LNCaP clone FGC (cell line): ENCODE measurements at regions not wholly inside any gene's neighbourhood (a gene's known extent, or its start where the extent isn't known, plus 50 kb on each side); places are given as distances from the start of the nearest gene placed in this dataset.
"Not testable (repeated sequence)": the region's sequence is repeated elsewhere in the genome, so short reads cannot be mapped to it uniquely, and the experiment has no call there.

Source experiments
- DNase-seq: peaks from one replicate; pipeline ENCODE4 v3.0.0-alpha.2; 2011; ENCODE audit warnings: low read depth
- H3K4me3 ChIP-seq: 2 replicates; pipeline ENCODE4 v1.5.1; 2011; ENCODE audit warnings: mild to moderate bottlenecking, low read depth, low read length, control low read depth
- TF ChIP-seq, protein P1 (sequence below): IDR thresholded peaks from 2 replicates; pipeline ENCODE4 v1.5.1; 2012; ENCODE audit warnings: mild to moderate bottlenecking; ENCODE audit not compliant: control insufficient read depth, insufficient read depth; ENCODE audit errors: extremely low read depth

DNA sequence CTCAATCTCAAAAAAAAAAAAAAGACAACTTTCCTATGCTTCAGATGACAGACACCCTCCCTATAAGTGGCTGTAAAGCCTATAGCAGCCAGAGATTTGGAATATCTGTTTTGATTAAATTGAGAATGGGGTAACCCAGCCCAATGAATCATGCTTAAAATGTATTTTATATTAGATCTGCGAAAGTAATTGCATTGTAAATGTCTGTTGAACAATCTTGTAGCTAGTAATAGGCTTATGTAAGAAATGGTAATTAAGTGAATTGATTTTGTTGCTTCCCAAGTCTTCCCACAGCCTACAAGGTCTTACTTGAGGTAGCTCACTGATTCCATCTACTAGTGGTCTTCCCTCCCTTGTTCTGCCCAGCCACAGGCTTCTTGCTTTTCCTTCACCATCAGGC, 590.7 kb downstream of the ACTL7B start:
- TF ChIP-seq, protein P1, sequence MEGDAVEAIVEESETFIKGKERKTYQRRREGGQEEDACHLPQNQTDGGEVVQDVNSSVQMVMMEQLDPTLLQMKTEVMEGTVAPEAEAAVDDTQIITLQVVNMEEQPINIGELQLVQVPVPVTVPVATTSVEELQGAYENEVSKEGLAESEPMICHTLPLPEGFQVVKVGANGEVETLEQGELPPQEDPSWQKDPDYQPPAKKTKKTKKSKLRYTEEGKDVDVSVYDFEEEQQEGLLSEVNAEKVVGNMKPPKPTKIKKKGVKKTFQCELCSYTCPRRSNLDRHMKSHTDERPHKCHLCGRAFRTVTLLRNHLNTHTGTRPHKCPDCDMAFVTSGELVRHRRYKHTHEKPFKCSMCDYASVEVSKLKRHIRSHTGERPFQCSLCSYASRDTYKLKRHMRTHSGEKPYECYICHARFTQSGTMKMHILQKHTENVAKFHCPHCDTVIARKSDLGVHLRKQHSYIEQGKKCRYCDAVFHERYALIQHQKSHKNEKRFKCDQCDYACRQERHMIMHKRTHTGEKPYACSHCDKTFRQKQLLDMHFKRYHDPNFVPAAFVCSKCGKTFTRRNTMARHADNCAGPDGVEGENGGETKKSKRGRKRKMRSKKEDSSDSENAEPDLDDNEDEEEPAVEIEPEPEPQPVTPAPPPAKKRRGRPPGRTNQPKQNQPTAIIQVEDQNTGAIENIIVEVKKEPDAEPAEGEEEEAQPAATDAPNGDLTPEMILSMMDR: no peak

DNA sequence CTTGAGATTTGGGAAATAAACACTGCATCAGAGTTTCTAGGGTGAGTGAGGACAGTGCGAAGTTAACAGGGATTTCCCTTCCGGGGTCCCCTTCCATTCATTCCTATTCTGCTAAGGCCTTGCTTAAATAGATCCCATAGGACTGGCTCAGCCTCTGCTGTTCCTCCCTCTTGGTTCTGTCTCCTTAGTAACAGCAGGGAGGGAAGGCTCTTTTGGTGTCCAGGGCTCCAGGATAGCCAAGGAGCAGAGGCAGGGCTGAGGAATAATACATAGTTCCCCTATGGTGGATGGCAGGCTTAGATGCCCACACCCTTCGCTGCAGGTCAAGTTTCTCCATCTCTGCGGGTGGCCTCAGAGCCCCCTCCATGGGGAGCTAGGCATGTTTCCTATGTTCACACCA, 591.7 kb downstream of the ACTL7B start:
- TF ChIP-seq, protein P1: no peak
- no peak for DNase-seq
- no peak overlapping the region for H3K4me3 ChIP-seq

More for the DNA sequence above, 590.7 kb downstream of the ACTL7B start:
- no peak for DNase-seq
- no peak overlapping the region for H3K4me3 ChIP-seq

DNA sequence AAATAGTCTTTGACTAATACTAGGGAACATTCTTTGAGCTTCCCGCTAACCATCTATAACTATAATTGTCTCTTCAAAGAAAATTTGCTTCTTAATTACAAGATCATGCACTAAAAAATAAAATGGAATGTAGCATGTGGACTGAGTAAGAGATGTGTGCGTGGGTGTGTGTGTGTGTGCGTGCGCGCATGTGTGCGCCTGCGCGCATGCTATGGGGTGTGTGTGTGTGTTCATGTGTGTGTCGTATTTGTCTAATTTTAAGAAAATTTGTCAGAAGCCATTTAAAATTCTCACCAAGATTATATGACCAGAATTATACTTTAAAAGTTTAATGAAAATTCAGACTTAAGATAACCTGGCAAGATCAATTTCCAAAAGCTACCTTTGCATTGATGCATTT, 593.0 kb downstream of the ACTL7B start:
- no peak overlapping the region for H3K4me3 ChIP-seq
- no peak for DNase-seq
- TF ChIP-seq, protein P1: no peak

DNA sequence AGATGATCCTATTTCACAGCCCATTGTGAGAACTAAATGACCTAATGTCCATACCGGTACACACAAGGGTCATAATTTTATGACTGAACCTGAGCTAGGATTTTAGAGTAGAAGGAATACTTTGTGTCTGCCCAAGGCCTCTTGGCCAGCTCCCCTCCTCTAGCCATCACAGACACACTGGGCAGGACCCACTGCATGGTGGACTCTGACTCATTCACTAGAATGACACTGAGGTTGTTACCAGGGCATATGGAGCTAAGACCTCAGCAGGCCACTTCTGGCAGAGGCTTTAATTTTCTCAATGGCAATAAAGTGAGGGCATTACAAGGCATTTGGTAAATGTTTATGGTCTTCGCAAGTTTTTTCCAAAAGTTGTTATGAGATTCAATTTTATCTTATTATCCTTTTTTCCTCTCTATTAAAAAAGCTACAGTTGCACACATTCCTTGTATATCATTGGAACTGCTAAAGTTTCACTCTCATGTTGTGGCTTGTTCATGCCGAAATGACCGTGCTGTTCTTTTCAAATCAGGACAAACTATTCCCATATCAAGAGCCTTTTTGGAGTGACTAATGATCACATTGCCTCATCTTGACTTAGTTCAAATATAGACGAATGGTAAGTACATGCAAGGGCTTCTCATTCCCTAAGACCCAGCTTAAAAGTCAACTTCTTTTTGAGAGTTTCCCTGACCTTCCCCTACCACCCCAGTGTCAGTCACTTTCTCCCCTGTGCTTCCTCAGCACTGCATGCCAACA, 595.7 kb downstream of the ACTL7B start:
- DNase-seq: no peak
- no peak overlapping the region for H3K4me3 ChIP-seq
- TF ChIP-seq, protein P1: no peak

DNA sequence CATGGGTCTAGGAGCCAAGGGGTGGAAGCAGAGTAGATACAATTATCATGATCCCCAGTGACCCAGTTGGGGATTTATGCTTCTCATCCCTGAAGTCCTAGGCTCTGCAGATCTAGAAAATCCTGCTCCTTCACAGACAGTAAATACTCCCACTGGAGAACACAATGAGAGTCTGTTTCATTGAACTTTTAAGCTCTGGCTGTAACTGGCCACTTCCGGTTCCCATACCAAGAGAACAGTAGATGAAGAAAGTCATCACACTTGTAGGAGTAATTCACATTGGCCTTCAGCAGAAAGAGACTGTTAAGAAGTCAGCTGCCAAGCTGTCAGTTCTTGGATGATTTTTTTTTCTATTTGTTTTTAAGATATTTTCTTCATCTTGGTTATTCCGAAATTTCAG, 597.1 kb downstream of the ACTL7B start:
- TF ChIP-seq, protein P1: no peak
- H3K4me3 ChIP-seq: no peak overlapping the region
- DNase-seq: no peak

DNA sequence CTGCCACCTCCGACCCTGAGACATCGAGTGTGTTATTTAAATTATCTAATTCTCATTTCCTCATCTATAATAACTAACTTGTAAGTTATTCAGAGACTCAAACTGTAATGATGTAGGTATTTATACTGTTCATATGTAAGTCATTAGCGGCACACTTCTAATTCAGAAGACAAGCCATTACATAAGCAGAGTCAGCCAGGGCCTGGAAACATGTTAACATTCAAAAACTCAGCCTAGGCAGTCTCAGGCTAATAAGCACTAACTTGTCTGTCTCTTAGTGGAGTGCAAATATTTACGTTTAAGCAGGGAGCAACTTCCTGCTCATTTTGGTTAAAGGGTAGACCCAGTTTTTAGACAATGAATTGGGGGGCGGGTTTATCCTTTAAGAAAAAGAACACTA, 598.4 kb downstream of the ACTL7B start:
- no peak for DNase-seq
- TF ChIP-seq, protein P1: no peak
- H3K4me3 ChIP-seq: no peak overlapping the region

DNA sequence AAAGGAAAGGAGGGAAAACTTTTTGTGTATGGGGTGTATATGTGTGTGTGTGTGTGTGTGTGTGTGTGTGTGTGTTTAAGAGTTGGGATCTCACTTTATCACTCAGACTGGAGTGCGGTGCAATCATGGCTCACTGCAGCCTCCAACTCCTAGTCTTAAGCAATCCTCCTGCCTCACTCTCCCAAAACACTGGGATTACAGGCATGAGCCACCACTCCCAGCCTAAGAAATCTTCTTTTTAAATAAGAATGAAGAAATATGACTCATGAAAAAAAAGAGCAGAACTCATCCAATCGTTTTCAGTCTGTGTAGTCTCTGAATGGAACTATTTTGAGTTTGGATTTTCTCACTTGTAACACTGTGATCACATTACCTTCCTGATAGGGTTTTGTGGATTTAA, 601.5 kb downstream of the ACTL7B start:
- TF ChIP-seq, protein P1: no peak
- DNase-seq: no peak
- H3K4me3 ChIP-seq: no peak overlapping the region

DNA sequence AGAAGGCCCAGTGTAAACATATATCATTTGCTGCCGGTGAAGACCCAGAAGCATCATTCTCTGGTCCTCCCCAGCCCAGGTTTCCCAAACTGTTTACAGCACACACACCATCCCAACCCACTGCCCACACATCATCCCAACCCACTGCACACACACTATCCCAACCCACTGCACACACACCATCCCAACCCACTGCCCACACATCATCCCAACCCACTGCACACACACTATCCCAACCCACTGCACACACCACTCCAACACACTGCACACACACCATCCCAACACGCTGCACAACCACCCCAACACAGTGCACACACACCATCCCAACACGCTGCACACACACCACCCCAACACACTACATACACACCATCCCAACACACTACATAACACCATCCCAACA, 608.4 kb downstream of the ACTL7B start:
- not testable (repeated sequence) for DNase-seq, H3K4me3 ChIP-seq
